Duodenal mucosa (tissue), 2 donors: ENCODE measurements at regions not wholly inside any gene's neighbourhood (a gene's known extent, or its start where the extent isn't known, plus 50 kb on each side); places are given as distances from the start of the nearest gene placed in this dataset.

Experiments used
- H3K27ac ChIP-seq: one replicate; pipeline ENCODE4 v1.7.0; 2013; ENCODE audit warnings: low read depth, low read length
- H3K27me3 ChIP-seq, 2 donors: one replicate each; pipeline ENCODE4 v1.7.0; 2013; ENCODE audit warnings: low read length in 2 of 2, control low read depth in 1 of 2; ENCODE audit not compliant: insufficient read depth in 2 of 2, control insufficient read depth in 1 of 2
- H3K36me3 ChIP-seq, 2 donors: one replicate each; pipeline ENCODE4 v1.7.0; 2013; ENCODE audit warnings: low read length in 2 of 2, control low read depth in 1 of 2; ENCODE audit not compliant: insufficient read depth in 2 of 2, control insufficient read depth in 1 of 2
- H3K4me1 ChIP-seq, 2 donors: one replicate each; pipeline ENCODE4 v1.7.0; 2013; ENCODE audit warnings: low read length in 2 of 2, control low read depth in 1 of 2; ENCODE audit not compliant: insufficient read depth in 2 of 2, control insufficient read depth in 1 of 2
- H3K4me3 ChIP-seq, 2 donors: one replicate each; pipeline ENCODE4 v1.7.0; 2013; ENCODE audit warnings: low read length in 2 of 2, low read depth in 1 of 2
- H3K9ac ChIP-seq, 2 donors: one replicate each; pipeline ENCODE4 v1.7.0; 2013; ENCODE audit warnings: low read length in 2 of 2, low read depth in 1 of 2
- H3K9me3 ChIP-seq, 2 donors: one replicate each; pipeline ENCODE4 v1.7.0; 2013; ENCODE audit warnings: low read length in 2 of 2, control low read depth in 1 of 2; ENCODE audit not compliant: control insufficient read depth in 1 of 2

GRCh38 chr16:79970087-79970486 lies 369.6 kb upstream of the MAF start:
- no peaks in the 10 kb centered on the region for H3K9me3 ChIP-seq
- no peaks in the 10 kb centered on the region for H3K36me3 ChIP-seq
- no peak overlapping the region for H3K4me3 ChIP-seq
- H3K9ac ChIP-seq = no peak overlapping the region
- no peak overlapping the region for H3K27ac ChIP-seq
- no peaks in the 10 kb centered on the region for H3K4me1 ChIP-seq
- H3K27me3 ChIP-seq = no peaks in the 10 kb centered on the region

- no peak overlapping the region for H3K9ac ChIP-seq
- H3K4me1 ChIP-seq = no peaks in the 10 kb centered on the region
- H3K9me3 ChIP-seq = no peaks in the 10 kb centered on the region
- H3K4me3 ChIP-seq = no peak overlapping the region
- no peaks in the 10 kb centered on the region for H3K27me3 ChIP-seq
- no peak overlapping the region for H3K27ac ChIP-seq
- no peaks in the 10 kb centered on the region for H3K36me3 ChIP-seq
Measured at GRCh38 chr16:79969458-79969857, 368.9 kb upstream of the MAF start.

GRCh38 chr16:79966226-79966625 lies 365.7 kb upstream of the MAF start:
- no peak overlapping the region for H3K27ac ChIP-seq
- H3K9ac ChIP-seq = no peak overlapping the region
- H3K27me3 ChIP-seq = no peaks in the 10 kb centered on the region
- no peaks in the 10 kb centered on the region for H3K36me3 ChIP-seq
- no peaks in the 10 kb centered on the region for H3K9me3 ChIP-seq
- no peaks in the 10 kb centered on the region for H3K4me1 ChIP-seq
- no peak overlapping the region for H3K4me3 ChIP-seq

GRCh38 chr16:79965718-79966117 lies 365.2 kb upstream of the MAF start:
- Histone ChIP-seq H3K36me3 (no peaks in the 10 kb centered on the region), H3K9me3 (no peaks in the 10 kb centered on the region), H3K27ac (no peak overlapping the region), H3K4me3 (no peak overlapping the region), H3K9ac (no peak overlapping the region), H3K27me3 (no peaks in the 10 kb centered on the region), H3K4me1 (no peaks in the 10 kb centered on the region)

- no peaks in the 10 kb centered on the region for H3K36me3 ChIP-seq
- H3K9me3 ChIP-seq = no peaks in the 10 kb centered on the region
- no peak overlapping the region for H3K27ac ChIP-seq
- no peaks in the 10 kb centered on the region for H3K27me3 ChIP-seq
- H3K4me1 ChIP-seq = peaks cover 6 to 10% of the 10 kb centered on the region in 2 donors
- no peak overlapping the region for H3K4me3 ChIP-seq
- H3K9ac ChIP-seq = no peak overlapping the region
Measured at GRCh38 chr16:79964104-79964503, 363.6 kb upstream of the MAF start.

- no peak overlapping the region for H3K9ac ChIP-seq
- peaks cover 6 to 16% of the 10 kb centered on the region in 2 donors for H3K4me1 ChIP-seq
- no peak overlapping the region for H3K4me3 ChIP-seq
- no peak overlapping the region for H3K27ac ChIP-seq
- H3K36me3 ChIP-seq = no peaks in the 10 kb centered on the region
- H3K27me3 ChIP-seq = no peaks in the 10 kb centered on the region
- H3K9me3 ChIP-seq = no peaks in the 10 kb centered on the region
Measured at GRCh38 chr16:79962962-79963361, 362.4 kb upstream of the MAF start.

GRCh38 chr16:79959226-79959625 lies 358.7 kb upstream of the MAF start:
- no peak overlapping the region for H3K4me3 ChIP-seq
- H3K4me1 ChIP-seq = peaks cover 6 to 23% of the 10 kb centered on the region in 2 donors
- H3K9ac ChIP-seq = no peak overlapping the region
- H3K27ac ChIP-seq = no peak overlapping the region
- H3K9me3 ChIP-seq = no peaks in the 10 kb centered on the region
- no peaks in the 10 kb centered on the region for H3K36me3 ChIP-seq
- no peaks in the 10 kb centered on the region for H3K27me3 ChIP-seq

- Histone ChIP-seq H3K27me3 (no peaks in the 10 kb centered on the region), H3K36me3 (no peaks in the 10 kb centered on the region), H3K27ac (no peak overlapping the region)
Measured at GRCh38 chr16:79954921-79955705, 354.6 kb upstream of the MAF start.

GRCh38 chr16:79950932-79951719 lies 350.6 kb upstream of the MAF start:
- no peaks in the 10 kb centered on the region for H3K27me3 ChIP-seq
- H3K27ac ChIP-seq = no peak overlapping the region
- no peaks in the 10 kb centered on the region for H3K36me3 ChIP-seq
- H3K4me3 ChIP-seq = no peak overlapping the region
- peaks cover 0 to 8% of the 10 kb centered on the region in 2 donors for H3K4me1 ChIP-seq
- H3K9ac ChIP-seq = no peak overlapping the region
- H3K9me3 ChIP-seq = no peaks in the 10 kb centered on the region

More at GRCh38 chr16:79954921-79955705, 354.6 kb upstream of the MAF start:
- Histone ChIP-seq H3K4me1 (peaks cover 6 to 23% of the 10 kb centered on the region in 2 donors), H3K9me3 (no peaks in the 10 kb centered on the region), H3K4me3 (no peak overlapping the region), H3K9ac (no peak overlapping the region)

- H3K27me3 ChIP-seq = no peaks in the 10 kb centered on the region
- H3K4me1 ChIP-seq = no peaks in the 10 kb centered on the region
- no peak overlapping the region for H3K4me3 ChIP-seq
- no peak overlapping the region for H3K9ac ChIP-seq
- H3K36me3 ChIP-seq = no peaks in the 10 kb centered on the region
- no peaks in the 10 kb centered on the region for H3K9me3 ChIP-seq
- no peak overlapping the region for H3K27ac ChIP-seq
Measured at GRCh38 chr16:79949417-79949816, 348.9 kb upstream of the MAF start.
